Jurkat, Clone E6-1 (cell line): ENCODE measurements at regions not wholly inside any gene's neighbourhood (a gene's known extent, or its start where the extent isn't known, plus 50 kb on each side); places are given as distances from the start of the nearest gene placed in this dataset.

Source experiments
- DNase-seq: peaks from one replicate; pipeline ENCODE4 v3.0.0-alpha.2; 2011; ENCODE audit warnings: low read depth, low spot score
- H3K4me3 ChIP-seq: 2 replicates; pipeline ENCODE4 v1.5.1; 2011; ENCODE audit warnings: mild to moderate bottlenecking, low read length, control low read depth, moderate library complexity

- no peak for DNase-seq
- H3K4me3 ChIP-seq = no peak overlapping the region
These were observed 611.8 kb upstream of the KLF4 start for GRCh38 chr9:108101410-108101809.

- peak; percentile 12 for DNase-seq
- no peak overlapping the region for H3K4me3 ChIP-seq
These were observed 611.0 kb upstream of the KLF4 start for GRCh38 chr9:108100571-108100970.

- H3K4me3 ChIP-seq = no peak overlapping the region
- DNase-seq = no peak
These were observed 610.3 kb upstream of the KLF4 start for GRCh38 chr9:108099854-108100253.

- no peak overlapping the region for H3K4me3 ChIP-seq
- DNase-seq = no peak
These were observed 605.9 kb upstream of the KLF4 start for GRCh38 chr9:108095496-108095895.

GRCh38 chr9:108094676-108094993 lies 605.1 kb upstream of the KLF4 start:
- H3K4me3 ChIP-seq = no peak overlapping the region
- DNase-seq = no peak

GRCh38 chr9:108093773-108094675 lies 604.5 kb upstream of the KLF4 start:
- DNase-seq = no peak
- H3K4me3 ChIP-seq = no peak overlapping the region

- no peak overlapping the region for H3K4me3 ChIP-seq
- DNase-seq = no peak
These were observed 599.3 kb upstream of the KLF4 start for GRCh38 chr9:108088916-108089315.

- DNase-seq = peak; percentile 11
- no peak overlapping the region for H3K4me3 ChIP-seq
These were observed 598.2 kb upstream of the KLF4 start for GRCh38 chr9:108087781-108088180.

- no peak for DNase-seq
- H3K4me3 ChIP-seq = no peak overlapping the region
These were observed 597.1 kb upstream of the KLF4 start for GRCh38 chr9:108086624-108087023.

GRCh38 chr9:108085294-108085693 lies 595.7 kb upstream of the KLF4 start:
- DNase-seq = no peak

GRCh38 chr9:108083796-108084352 lies 594.3 kb upstream of the KLF4 start:
- H3K4me3 ChIP-seq = no peak overlapping the region

More at GRCh38 chr9:108085294-108085693, 595.7 kb upstream of the KLF4 start:
- H3K4me3 ChIP-seq = no peak overlapping the region

GRCh38 chr9:108083160-108083750 lies 593.7 kb upstream of the KLF4 start:
- DNase-seq = no peak
- H3K4me3 ChIP-seq = no peak overlapping the region

More at GRCh38 chr9:108083796-108084352, 594.3 kb upstream of the KLF4 start:
- no peak for DNase-seq

GRCh38 chr9:108081112-108081511 lies 591.5 kb upstream of the KLF4 start:
- H3K4me3 ChIP-seq = no peak overlapping the region
- DNase-seq = no peak

GRCh38 chr9:108080285-108080684 lies 590.7 kb upstream of the KLF4 start:
- no peak overlapping the region for H3K4me3 ChIP-seq
- DNase-seq = no peak

GRCh38 chr9:108078811-108079210 lies 589.2 kb upstream of the KLF4 start:
- no peak overlapping the region for H3K4me3 ChIP-seq
- DNase-seq = no peak

GRCh38 chr9:108078375-108078774 lies 588.8 kb upstream of the KLF4 start:
- no peak overlapping the region for H3K4me3 ChIP-seq
- DNase-seq = no peak

GRCh38 chr9:108077556-108077955 lies 588.0 kb upstream of the KLF4 start:
- no peak overlapping the region for H3K4me3 ChIP-seq
- no peak for DNase-seq

GRCh38 chr9:108074900-108075299 lies 585.3 kb upstream of the KLF4 start:
- no peak overlapping the region for H3K4me3 ChIP-seq
- no peak for DNase-seq

GRCh38 chr9:108073823-108074222 lies 584.3 kb upstream of the KLF4 start:
- no peak for DNase-seq
- H3K4me3 ChIP-seq = no peak overlapping the region

- no peak for DNase-seq
- H3K4me3 ChIP-seq = no peak overlapping the region
These were observed 583.2 kb upstream of the KLF4 start for GRCh38 chr9:108072740-108073139.
